ENCODE measurements at regions not wholly inside any gene's neighbourhood (a gene's known extent, or its start where the extent isn't known, plus 50 kb on each side); places are given as distances from the start of the nearest gene placed in this dataset.

DNA sequence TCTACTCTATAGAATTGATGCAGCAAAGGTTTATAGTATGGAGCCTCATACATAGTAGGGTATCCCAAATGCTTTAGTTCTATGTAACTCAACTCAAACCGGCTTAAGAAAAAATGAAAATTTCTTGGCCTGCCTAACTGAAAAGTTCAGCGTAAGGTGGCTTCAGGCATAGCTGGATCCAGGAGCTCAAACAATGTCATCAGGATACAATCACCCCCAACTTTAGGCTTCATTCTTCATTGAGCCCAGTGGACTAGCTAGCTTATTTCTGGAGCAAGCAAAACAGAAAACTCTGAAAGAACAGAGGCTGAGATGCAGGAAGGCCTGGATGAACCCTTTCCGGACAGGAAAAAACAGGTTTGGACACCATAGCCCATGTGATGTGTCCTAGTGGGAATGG lies 147.5 kb upstream of the HS3ST4 start:
- Histone ChIP-seq H3K79me2 (ENCODE audit: control insufficient read depth, insufficient read depth, low read length) (no peaks in the 10 kb centered on the region), H3K9ac (replicated peaks; ENCODE audit: extremely low read depth, insufficient read depth, low read length) (no peak overlapping the region), H3K9me1 (replicated peaks; ENCODE audit: control insufficient read depth, extremely low read depth, insufficient read depth, low read length) (no peaks in the 10 kb centered on the region), H3K9me3 (replicated peaks; ENCODE audit: control insufficient read depth, insufficient read depth, low read length) (peaks cover 3% of the 10 kb centered on the region), H3K27ac (ENCODE audit: insufficient read depth, low read depth, low read length) (no peak overlapping the region), H3K27me3 (ENCODE audit: control insufficient read depth in 2 of 2, insufficient read depth in 2 of 2, low read length in 2 of 2) (no peaks in the 10 kb centered on the region), H3K4me3 (replicated peaks in 1 of 3; ENCODE audit: insufficient read depth in 1 of 3, low read depth in 1 of 3, low read length in 3 of 3) (no peak overlapping the region), H4K20me1 (replicated peaks; ENCODE audit: control insufficient read depth, extremely low read depth, insufficient read depth, low read length) (no peaks in the 10 kb centered on the region), H2AFZ (ENCODE audit: low read depth, low read length) (no peak overlapping the region), H3K4me2 (ENCODE audit: insufficient read depth, low read length) (no peak overlapping the region), H3K36me3 (ENCODE audit: control insufficient read depth in 2 of 2, extremely low read depth in 1 of 2, insufficient read depth in 2 of 2, low read length in 2 of 2) (no peaks in the 10 kb centered on the region), H3K4me1 (ENCODE audit: control insufficient read depth, extremely low read depth, insufficient read depth, low read length) (no peaks in the 10 kb centered on the region)
- intact Hi-C loops (cut with micrococcal nuclease): no loop called here
- dilution Hi-C loops (cut with MboI; ENCODE audit: extremely low pct_ligation_motif_present, low sequenced_read_pairs): no loop called here
- FAIRE-seq: no peak
- TF ChIP-seq FOS (IDR thresholded peaks at IDR 0.05; ENCODE audit: borderline replicate concordance, insufficient read depth, low read length) (no peak), JUN (IDR thresholded peaks at IDR 0.05; ENCODE audit: borderline replicate concordance, insufficient read depth, insufficient read length, low read depth) (no peak), POLR2A (IDR thresholded peaks at IDR 0.05; ENCODE audit: low read depth, low read length) (no peak), EZH2 (IDR thresholded peaks at IDR 0.05; ENCODE audit: borderline replicate concordance, low read depth, low read length, severe bottlenecking) (no peak), MYC (IDR thresholded peaks at IDR 0.05; ENCODE audit: low read depth, low read length) (no peak), GATA2 (IDR thresholded peaks at IDR 0.05; ENCODE audit: insufficient read depth, insufficient read length, low read depth, low read length) (no peak), POLR2AphosphoS5 (IDR thresholded peaks at IDR 0.05; ENCODE audit: insufficient read depth, low read depth, low read length) (no peak)
- TF ChIP-seq, protein P1, sequence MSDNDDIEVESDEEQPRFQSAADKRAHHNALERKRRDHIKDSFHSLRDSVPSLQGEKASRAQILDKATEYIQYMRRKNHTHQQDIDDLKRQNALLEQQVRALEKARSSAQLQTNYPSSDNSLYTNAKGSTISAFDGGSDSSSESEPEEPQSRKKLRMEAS (IDR thresholded peaks at IDR 0.05; ENCODE audit: insufficient read depth, insufficient read length): no peak
- TF ChIP-seq, protein P2, sequence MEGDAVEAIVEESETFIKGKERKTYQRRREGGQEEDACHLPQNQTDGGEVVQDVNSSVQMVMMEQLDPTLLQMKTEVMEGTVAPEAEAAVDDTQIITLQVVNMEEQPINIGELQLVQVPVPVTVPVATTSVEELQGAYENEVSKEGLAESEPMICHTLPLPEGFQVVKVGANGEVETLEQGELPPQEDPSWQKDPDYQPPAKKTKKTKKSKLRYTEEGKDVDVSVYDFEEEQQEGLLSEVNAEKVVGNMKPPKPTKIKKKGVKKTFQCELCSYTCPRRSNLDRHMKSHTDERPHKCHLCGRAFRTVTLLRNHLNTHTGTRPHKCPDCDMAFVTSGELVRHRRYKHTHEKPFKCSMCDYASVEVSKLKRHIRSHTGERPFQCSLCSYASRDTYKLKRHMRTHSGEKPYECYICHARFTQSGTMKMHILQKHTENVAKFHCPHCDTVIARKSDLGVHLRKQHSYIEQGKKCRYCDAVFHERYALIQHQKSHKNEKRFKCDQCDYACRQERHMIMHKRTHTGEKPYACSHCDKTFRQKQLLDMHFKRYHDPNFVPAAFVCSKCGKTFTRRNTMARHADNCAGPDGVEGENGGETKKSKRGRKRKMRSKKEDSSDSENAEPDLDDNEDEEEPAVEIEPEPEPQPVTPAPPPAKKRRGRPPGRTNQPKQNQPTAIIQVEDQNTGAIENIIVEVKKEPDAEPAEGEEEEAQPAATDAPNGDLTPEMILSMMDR (IDR thresholded peaks at IDR 0.05; ENCODE audit: extremely low read depth in 1 of 2, insufficient read depth in 1 of 2, low read depth in 1 of 2, low read length in 2 of 2): no peak
- ChIA-PET CTCF (no interaction called here), POLR2A (no interaction called here)
- no TSS peak for BruUV-seq (replicated peaks)
- no peak for DNase-seq (ENCODE audit: low read depth, low spot score)
